HG03280 (cell line): ENCODE measurements at regions not wholly inside any gene's neighbourhood (a gene's known extent, or its start where the extent isn't known, plus 50 kb on each side); places are given as distances from the start of the nearest gene placed in this dataset.
A peak's percentile ranks its signal among the peaks of the same experiment; 100 is the strongest.
"Not testable (repeated sequence)": the region's sequence is repeated elsewhere in the genome, so short reads cannot be mapped to it uniquely, and the experiment has no call there.

Experiments
- ATAC-seq: cut with Tn5 transposase; IDR thresholded peaks from one replicate; pipeline ENCODE4 v1.9.1; 2021; ENCODE audit warnings: mild to moderate bottlenecking, moderate library complexity; ENCODE audit not compliant: unreplicated experiment

- ATAC-seq = no peak
Measured at GRCh38 chr7:106456329-106456728, 171.5 kb upstream of the NAMPT start.

GRCh38 chr7:106452031-106452851, 167.5 kb upstream of the NAMPT start:
- no peak for ATAC-seq

- no peak for ATAC-seq
Measured at GRCh38 chr7:106451171-106451570, 166.4 kb upstream of the NAMPT start.

- no peak for ATAC-seq
Measured at GRCh38 chr7:106450716-106451115, 165.9 kb upstream of the NAMPT start.

DNA sequence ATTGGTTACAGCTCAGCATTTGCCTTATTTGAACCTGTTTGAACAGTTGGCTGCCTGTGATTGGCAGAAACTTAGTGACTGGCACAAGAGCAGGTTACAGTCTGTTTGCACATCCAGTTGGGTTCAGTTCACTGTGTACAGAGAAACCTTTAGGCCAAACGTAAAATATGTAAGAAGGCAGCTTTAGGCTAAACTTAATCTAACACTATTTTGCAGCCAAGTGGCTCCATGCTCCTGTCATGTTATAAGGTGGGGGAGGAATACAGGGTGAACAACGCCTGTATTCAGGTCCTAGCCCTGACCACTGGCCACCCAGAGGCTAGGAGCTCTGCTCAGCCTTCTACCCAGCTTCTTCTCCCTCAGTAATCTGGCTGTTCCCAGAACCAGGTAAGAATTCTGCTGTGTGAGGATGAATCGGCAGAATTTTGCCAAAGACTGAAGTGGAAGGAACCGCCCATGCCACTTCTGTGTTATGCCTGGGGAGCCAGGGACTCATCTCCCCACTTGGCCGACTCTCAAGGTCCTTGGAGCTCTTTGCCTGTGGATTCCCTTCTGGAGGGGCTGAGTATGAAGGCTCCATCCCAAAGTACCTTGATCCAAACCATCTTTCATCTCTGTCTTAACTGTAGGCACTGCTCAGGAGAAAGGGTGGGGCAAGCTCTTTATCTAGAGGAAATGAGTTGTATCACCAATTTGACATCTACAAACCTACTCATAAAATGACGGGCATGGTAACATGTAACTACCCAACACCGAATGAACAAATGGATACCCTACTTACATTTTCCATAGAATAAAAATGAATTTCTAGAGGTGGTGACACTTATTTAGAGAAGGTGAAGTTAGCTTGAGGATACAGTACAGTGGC, 164.4 kb upstream of the NAMPT start:
- no peak for ATAC-seq

DNA sequence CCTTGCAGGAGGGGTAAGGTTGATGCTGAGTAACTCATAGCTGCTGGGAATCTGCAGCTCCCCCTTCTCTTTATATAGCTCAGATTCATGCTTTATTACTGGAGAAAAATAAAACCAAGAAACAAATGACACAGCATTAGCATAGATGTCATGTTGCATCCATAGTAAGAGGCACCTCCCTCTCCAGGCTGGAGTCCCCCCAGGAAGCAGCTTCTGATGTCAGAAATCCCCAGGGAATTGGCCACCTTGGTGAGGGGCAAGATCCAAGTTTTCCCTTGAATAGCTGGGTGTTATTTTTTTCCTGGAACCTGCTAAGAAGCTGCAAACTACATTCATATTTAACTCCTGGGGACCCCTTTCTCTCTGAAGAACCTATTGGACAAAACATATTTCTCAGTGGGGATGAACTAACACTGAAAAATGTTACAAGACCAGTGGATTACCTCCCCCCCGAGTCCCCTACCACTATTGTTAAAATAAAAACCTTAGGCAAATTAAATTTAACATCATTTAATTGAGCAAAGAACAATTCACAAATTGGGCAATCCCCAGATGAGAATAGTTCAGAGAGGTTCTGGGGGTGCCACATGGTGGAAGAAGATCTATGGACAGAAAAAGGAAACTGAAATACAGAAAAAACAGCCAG, 163.7 kb upstream of the NAMPT start:
- no peak for ATAC-seq

DNA sequence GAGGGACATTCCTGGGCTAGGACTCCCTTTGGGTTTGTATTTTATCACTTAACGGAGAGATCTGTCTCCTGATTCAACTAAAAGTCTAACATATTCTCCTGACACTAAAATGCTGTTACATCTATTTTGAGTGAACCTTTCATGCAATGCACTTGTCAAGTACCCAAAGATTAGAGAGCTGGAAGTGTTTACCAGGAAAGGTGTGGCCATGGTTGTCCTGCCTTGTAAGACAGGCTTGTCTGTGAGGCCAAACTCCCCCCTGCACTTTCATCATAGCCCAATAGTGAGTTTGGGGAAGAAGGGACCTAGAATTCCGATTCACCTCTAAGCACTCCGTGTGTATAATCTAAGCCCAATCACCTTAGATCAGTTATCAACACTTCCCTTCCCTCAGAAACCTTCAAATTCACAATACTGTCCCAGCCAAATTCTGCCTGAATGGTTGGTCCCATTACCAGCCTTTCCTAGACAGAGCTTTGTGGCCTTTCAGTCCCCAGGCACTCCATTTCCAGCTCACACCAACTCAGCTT, 162.6 kb upstream of the NAMPT start:
- no peak for ATAC-seq

GRCh38 chr7:106445366-106445765, 160.6 kb upstream of the NAMPT start:
- not testable (repeated sequence) for ATAC-seq

DNA sequence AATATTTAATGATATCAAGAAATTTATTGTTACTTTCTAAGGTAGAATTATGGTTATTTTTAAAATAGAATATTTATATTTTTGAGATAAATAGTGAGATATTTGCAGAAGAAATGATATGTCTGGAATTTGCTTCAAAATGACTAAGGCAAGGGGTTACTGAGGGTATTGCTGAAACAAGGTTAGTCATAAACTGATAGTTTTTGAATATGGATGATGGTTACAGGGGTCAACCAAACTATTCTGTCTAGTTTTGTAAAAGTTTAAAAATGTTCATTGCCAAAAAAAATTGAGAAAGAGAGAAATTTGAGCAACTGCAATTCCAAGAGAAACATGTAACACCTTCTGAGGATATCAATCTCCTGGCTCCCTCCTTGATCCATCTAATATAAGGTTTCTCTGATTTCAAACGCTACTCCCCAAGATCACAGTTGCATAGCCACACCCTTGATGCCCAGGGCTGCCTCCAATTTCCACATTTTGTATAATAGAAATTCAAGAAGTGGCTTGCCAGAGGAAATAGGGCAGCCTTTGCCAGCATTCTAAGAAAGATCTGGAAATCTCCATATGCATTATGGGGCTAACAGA, 159.4 kb upstream of the NAMPT start:
- no peak for ATAC-seq

GRCh38 chr7:106443156-106443555, 158.4 kb upstream of the NAMPT start:
- ATAC-seq = no peak

DNA sequence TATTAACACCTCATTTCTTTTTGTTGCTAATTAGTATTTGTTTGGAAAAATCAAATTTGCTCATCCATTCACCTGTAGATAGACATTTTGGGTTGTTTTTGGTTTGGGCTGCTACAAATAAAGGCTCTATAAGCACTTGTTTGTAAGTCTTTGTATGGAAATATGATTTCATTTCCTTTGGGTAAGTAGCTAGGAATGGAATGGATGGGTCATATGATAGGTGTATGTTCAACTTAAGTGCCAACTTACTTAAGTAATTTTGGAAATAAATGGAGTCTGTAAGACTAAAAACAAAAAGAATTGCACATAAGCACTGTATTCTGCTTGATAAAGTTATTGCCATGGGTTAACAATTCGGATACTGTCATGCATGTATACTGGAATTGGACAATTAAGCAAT, 157.7 kb upstream of the NAMPT start:
- no peak for ATAC-seq

GRCh38 chr7:106441343-106441742, 156.6 kb upstream of the NAMPT start:
- ATAC-seq = not testable (repeated sequence)

DNA sequence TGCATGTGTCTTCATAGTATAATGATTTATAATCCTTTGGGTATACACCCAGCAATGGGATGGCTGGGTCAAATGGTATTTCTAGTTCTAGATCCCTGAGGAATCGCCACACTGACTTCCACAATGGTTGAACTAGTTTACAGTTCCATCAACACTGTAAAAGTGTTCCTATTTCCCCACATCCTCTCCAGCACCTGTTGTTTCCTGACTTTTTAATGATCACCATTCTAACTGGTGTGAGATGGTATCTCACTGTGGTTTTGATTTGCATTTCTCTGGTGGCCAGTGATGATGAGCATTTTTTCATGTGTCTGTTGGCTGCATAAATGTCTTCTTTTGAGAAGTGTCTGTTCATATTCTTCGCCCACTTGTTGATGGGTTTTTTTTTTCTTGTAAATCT, 152.2 kb upstream of the NAMPT start:
- ATAC-seq = not testable (repeated sequence)

DNA sequence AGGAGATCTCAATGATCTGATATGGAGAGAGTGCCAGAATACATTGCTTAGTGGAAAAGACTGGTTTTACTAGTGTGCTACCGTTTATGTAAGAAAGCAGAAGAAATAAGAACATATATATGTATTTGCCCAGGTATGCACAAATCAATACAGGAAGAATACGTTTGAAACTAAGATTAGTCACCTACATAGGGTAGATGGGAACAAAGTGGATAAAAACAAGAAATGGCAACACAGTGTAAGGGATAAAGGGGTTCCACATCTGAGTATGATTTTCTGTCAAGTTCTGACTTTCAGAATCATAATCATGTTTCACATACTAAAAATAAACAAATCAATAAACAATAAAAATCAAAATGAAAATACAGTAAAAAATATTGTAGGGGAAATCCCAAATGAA, 148.6 kb upstream of the NAMPT start:
- ATAC-seq = no peak

- no peak for ATAC-seq
Measured at GRCh38 chr7:106430535-106431455, 146.0 kb upstream of the NAMPT start.

GRCh38 chr7:106430103-106430502, 145.3 kb upstream of the NAMPT start:
- ATAC-seq = no peak

DNA sequence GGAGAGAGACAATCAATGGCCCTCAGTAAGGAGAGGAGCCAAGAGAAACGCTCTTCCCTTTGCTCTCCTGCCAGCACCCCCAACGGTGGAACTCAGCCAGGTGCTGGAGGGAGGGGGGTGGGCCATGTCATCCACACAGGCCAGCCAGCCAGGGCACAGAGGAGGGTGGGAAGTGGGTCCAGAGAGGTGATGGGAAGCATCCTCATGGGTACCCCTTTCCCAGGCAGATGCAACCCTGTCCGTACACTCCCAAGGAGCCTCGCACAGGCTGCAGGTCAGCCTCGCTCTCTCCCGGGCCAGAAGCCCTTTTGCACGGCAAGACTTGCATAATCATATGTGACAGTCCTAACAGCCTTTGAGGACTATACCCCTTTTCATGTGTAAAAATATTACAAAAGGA, 142.0 kb upstream of the NAMPT start:
- no peak for ATAC-seq

GRCh38 chr7:106425017-106425719, 140.4 kb upstream of the NAMPT start:
- peak; percentile 80 for ATAC-seq

DNA sequence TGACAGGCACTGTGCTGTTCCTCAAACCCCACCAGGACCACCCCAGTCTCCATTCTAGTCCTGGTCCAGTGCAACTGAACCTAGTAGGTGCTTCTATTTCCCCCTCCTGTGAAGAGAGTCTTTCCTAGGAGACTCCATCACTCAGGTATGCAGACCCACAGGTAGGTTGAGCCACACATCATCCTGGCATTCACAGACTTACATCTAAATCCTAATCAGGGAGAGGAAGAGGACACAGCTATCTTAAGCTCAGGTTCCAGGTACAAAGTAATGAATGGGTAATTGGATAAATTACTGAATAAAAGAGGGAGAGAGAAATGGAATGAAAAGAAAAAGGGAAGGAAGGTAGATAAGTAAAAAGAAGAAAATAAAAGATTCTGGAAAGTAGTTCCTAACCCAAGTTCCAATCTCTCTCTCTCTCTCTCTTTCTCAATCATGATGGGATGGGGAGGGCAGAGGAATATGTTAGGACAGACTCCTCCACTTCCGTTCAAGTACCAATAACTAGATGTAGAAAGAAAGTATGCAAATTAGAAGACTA, 139.8 kb upstream of the NAMPT start:
- no peak for ATAC-seq
